Lung (tissue), 11 donors: ENCODE measurements at regions not wholly inside any gene's neighbourhood (a gene's known extent, or its start where the extent isn't known, plus 50 kb on each side); places are given as distances from the start of the nearest gene placed in this dataset.

Experiments used
- ATAC-seq: fragments of 200-7000 bp; cut with Tn5 transposase; one replicate; pipeline ENCODE4 v1.9.1; 2020; ENCODE audit warnings: moderate number of reproducible peaks; ENCODE audit not compliant: insufficient read depth, low FRiP score
- DNase-seq, 3 donors: peaks; one replicate each; pipeline ENCODE4 v3.0.0-alpha.2; 2013 to 2017
- H3K27ac ChIP-seq, 2 donors: one replicate each; pipeline ENCODE4 v1.5.1; 2013; ENCODE audit warnings: mild to moderate bottlenecking in 2 of 2, moderate library complexity in 2 of 2, control low read depth in 1 of 2, inconsistent platforms in 1 of 2, low read depth in 1 of 2, low read length in 1 of 2
- H3K27me3 ChIP-seq, 3 donors: one replicate each; pipeline ENCODE4 v1.5.1; 2013; ENCODE audit warnings: low read length in 2 of 3; ENCODE audit not compliant: control insufficient read depth in 3 of 3, insufficient read depth in 3 of 3
- H3K36me3 ChIP-seq, 4 donors: one replicate each; pipeline ENCODE4 v1.5.1; 2013; ENCODE audit warnings: low read length in 4 of 4, mild to moderate bottlenecking in 1 of 4, moderate library complexity in 1 of 4; ENCODE audit not compliant: control insufficient read depth in 4 of 4, insufficient read depth in 4 of 4
- H3K4me1 ChIP-seq, 5 donors: one replicate each; pipeline ENCODE4 v1.5.1; 2013; ENCODE audit warnings: low read length in 5 of 5, mild to moderate bottlenecking in 2 of 5, moderate library complexity in 1 of 5; ENCODE audit not compliant: control insufficient read depth in 5 of 5, insufficient read depth in 5 of 5
- H3K4me3 ChIP-seq: one replicate; pipeline ENCODE4 v1.5.1; 2013; ENCODE audit warnings: mild to moderate bottlenecking, control low read depth, moderate library complexity
- H3K9ac ChIP-seq, 2 donors: one replicate each; pipeline ENCODE4 v1.5.1; 2013; ENCODE audit warnings: low read length in 2 of 2, control low read depth in 1 of 2; ENCODE audit not compliant: insufficient read depth in 1 of 2
- H3K9me3 ChIP-seq, 4 donors: one replicate each; pipeline ENCODE4 v1.5.1; 2013; ENCODE audit warnings: low read length in 3 of 4, mild to moderate bottlenecking in 1 of 4, moderate library complexity in 1 of 4; ENCODE audit not compliant: control insufficient read depth in 4 of 4, insufficient read depth in 3 of 4
- WGBS, 2 donors: extraction: QIAGEN DNeasy Blood & Tissue Kit; methylation state at CpG; one replicate each; pipeline ENCODE4 v1.1.7; 2013; 5-methylcytosine and 5-hydroxymethylcytosine counted together
- TF ChIP-seq, protein P1 (sequence below): IDR thresholded peaks from 2 replicates; pipeline ENCODE4 v1.5.1; 2012; ENCODE audit warnings: mild to moderate bottlenecking; ENCODE audit errors: control extremely low read depth, extremely low read depth
- donor health status: control.
- donor health status: control.
- donor health status: Bipolar disorder and iron deficiency.
- donor health status: healthy.
- donor health status: DM: yes; HTN: yes; CAD: no.

- peak in 2 of 3 donors; percentile 2 to 9 for DNase-seq
Measured at GRCh38 chr3:965826-966225, 127.0 kb upstream of the CNTN6 start.

DNA sequence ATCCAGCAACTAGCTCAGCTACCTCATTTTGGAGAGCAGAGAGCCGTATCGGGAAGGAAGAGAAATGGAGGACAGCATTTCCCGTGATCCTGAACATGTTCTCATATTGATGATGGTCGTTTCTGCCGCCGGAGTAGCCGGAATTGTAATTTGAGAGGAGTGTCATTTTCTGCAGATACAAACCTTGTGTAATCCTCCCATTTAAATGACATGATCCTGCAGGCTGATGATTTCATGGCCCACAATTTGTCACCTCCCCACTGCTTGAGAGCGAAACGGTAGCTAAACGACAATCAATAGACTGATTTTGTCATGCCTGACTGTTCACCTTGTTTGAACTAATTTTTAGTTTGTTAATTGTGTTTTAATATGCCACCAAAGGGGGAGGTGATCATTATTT lies 126.5 kb upstream of the CNTN6 start:
- H3K4me3 ChIP-seq, result no peak overlapping the region
- H3K4me1 ChIP-seq, result peaks cover 0 to 3% (median 0%) of the 10 kb centered on the region in 5 donors
- H3K27ac ChIP-seq, result no peak overlapping the region
- H3K27me3 ChIP-seq, result no peaks in the 10 kb centered on the region
- ATAC-seq, result no peak
- TF ChIP-seq, protein P1, sequence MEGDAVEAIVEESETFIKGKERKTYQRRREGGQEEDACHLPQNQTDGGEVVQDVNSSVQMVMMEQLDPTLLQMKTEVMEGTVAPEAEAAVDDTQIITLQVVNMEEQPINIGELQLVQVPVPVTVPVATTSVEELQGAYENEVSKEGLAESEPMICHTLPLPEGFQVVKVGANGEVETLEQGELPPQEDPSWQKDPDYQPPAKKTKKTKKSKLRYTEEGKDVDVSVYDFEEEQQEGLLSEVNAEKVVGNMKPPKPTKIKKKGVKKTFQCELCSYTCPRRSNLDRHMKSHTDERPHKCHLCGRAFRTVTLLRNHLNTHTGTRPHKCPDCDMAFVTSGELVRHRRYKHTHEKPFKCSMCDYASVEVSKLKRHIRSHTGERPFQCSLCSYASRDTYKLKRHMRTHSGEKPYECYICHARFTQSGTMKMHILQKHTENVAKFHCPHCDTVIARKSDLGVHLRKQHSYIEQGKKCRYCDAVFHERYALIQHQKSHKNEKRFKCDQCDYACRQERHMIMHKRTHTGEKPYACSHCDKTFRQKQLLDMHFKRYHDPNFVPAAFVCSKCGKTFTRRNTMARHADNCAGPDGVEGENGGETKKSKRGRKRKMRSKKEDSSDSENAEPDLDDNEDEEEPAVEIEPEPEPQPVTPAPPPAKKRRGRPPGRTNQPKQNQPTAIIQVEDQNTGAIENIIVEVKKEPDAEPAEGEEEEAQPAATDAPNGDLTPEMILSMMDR, result no peak
- H3K9me3 ChIP-seq, result no peaks in the 10 kb centered on the region
- H3K36me3 ChIP-seq, result no peaks in the 10 kb centered on the region
- 75 to 77% methylated on average over 10 of the region's 10 CpGs for WGBS, 2 donors
- DNase-seq, result peak in 1 of 3 donors; percentile 4
- H3K9ac ChIP-seq, result no peak overlapping the region

More at GRCh38 chr3:965826-966225, 127.0 kb upstream of the CNTN6 start:
- no peak for ATAC-seq
- WGBS, 2 donors, result 61 to 70% methylated on average over 3 of the region's 3 CpGs
- Histone ChIP-seq H3K36me3 (no peaks in the 10 kb centered on the region), H3K27ac (no peak overlapping the region), H3K4me3 (no peak overlapping the region), H3K27me3 (no peaks in the 10 kb centered on the region), H3K9ac (no peak overlapping the region), H3K4me1 (peaks cover 0 to 3% (median 0%) of the 10 kb centered on the region in 5 donors), H3K9me3 (no peaks in the 10 kb centered on the region)
- TF ChIP-seq, protein P1, result no peak

GRCh38 chr3:973340-973739 lies 119.5 kb upstream of the CNTN6 start:
- DNase-seq, result no peak
- Histone ChIP-seq H3K9ac (no peak overlapping the region), H3K27ac (no peak overlapping the region), H3K4me1 (peaks cover 0 to 20% (median 0%) of the 10 kb centered on the region in 5 donors), H3K27me3 (no peaks in the 10 kb centered on the region), H3K36me3 (no peaks in the 10 kb centered on the region), H3K9me3 (peaks cover 0 to 7% (median 3%) of the 10 kb centered on the region in 4 donors), H3K4me3 (no peak overlapping the region)
- TF ChIP-seq, protein P1, result no peak
- ATAC-seq, result no peak
- 39 to 41% methylated on average over 1 of the region's 1 CpG for WGBS, 2 donors

DNA sequence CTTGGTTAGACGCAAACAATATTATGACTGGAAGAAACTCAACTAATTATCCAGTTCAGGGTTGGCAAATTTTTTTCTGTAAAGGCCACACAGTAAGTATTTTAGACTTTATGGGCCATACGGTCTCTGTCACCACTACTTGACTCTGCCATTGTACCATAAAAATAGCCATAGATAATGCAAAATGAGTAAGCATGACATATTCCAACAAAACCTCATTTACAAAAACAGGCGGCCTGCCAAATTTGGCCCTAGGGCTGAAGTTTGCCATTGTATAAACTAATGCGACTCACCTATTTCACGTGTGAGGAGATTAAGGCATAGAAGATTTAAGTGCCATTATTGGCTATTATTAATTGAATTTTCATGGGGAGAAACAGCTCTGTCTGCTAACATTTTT lies 116.8 kb upstream of the CNTN6 start:
- no peak overlapping the region for H3K4me3 ChIP-seq
- TF ChIP-seq, protein P1, result no peak
- H3K36me3 ChIP-seq, result no peaks in the 10 kb centered on the region
- no peak for ATAC-seq
- peak in 1 of 3 donors; percentile 13 for DNase-seq
- H3K4me1 ChIP-seq, result peaks cover 0 to 17% (median 0%) of the 10 kb centered on the region in 5 donors
- no peak overlapping the region for H3K9ac ChIP-seq
- H3K27ac ChIP-seq, result no peak overlapping the region
- H3K9me3 ChIP-seq, result peaks cover 0 to 7% (median 3%) of the 10 kb centered on the region in 4 donors
- 83 to 86% methylated on average over 5 of the region's 5 CpGs for WGBS, 2 donors
- H3K27me3 ChIP-seq, result no peaks in the 10 kb centered on the region
